GM23338 (cell line): ENCODE measurements at regions not wholly inside any gene's neighbourhood (a gene's known extent, or its start where the extent isn't known, plus 50 kb on each side); places are given as distances from the start of the nearest gene placed in this dataset.

Experiments
- ATAC-seq: fragments of 200-7000 bp; cut with Tn5 transposase; 3 replicates; pipeline ENCODE4 v1.9.1; 2020
- DNase-seq: peaks from one replicate; pipeline ENCODE4 v3.0.0-alpha.2; 2015; ENCODE audit warnings: low spot score
- H2AFZ ChIP-seq: fragments of 200-600 bp; sonication (generic); 2 replicates; pipeline ENCODE4 v1.8.0; 2016; ENCODE audit warnings: antibody characterized with exemption, mild to moderate bottlenecking, moderate library complexity
- H3F3A ChIP-seq: fragments of 200-600 bp; sonication (generic); replicated peaks from 2 replicates; pipeline ENCODE4 v1.8.0; 2017; ENCODE audit warnings: antibody characterized with exemption, mixed run types, low read depth
- H3K27ac ChIP-seq: fragments of 200-600 bp; sonication (generic); 2 replicates; pipeline ENCODE4 v1.6.1; 2016; ENCODE audit warnings: low read depth
- H3K27me3 ChIP-seq: fragments of 200-600 bp; sonication (generic); 2 replicates; pipeline ENCODE4 v1.8.0; 2016; ENCODE audit warnings: mild to moderate bottlenecking, mixed run types, moderate library complexity; ENCODE audit not compliant: insufficient read depth
- H3K36me3 ChIP-seq: fragments of 200-600 bp; sonication (generic); 2 replicates; pipeline ENCODE4 v1.8.0; 2016; ENCODE audit warnings: mild to moderate bottlenecking; ENCODE audit not compliant: insufficient read depth
- H3K4me1 ChIP-seq: fragments of 200-600 bp; sonication (generic); 2 replicates; pipeline ENCODE4 v1.8.0; 2016; ENCODE audit warnings: mild to moderate bottlenecking, moderate library complexity; ENCODE audit not compliant: insufficient read depth
- H3K4me2 ChIP-seq: fragments of 200-600 bp; sonication (generic); 2 replicates; pipeline ENCODE4 v1.7.1; 2017; ENCODE audit warnings: mixed run types
- H3K4me3 ChIP-seq: fragments of 200-600 bp; sonication (generic); 2 replicates; pipeline ENCODE4 v1.6.1; 2016; ENCODE audit warnings: mixed run types
- H3K79me2 ChIP-seq: fragments of 200-600 bp; sonication (generic); replicated peaks from 2 replicates; pipeline ENCODE4 v1.8.0; 2017; ENCODE audit warnings: mild to moderate bottlenecking; ENCODE audit not compliant: insufficient read depth
- H3K9me2 ChIP-seq: fragments of 200-600 bp; sonication (generic); 2 replicates; pipeline ENCODE4 v1.8.0; 2017; ENCODE audit not compliant: insufficient read depth
- H4K20me1 ChIP-seq: fragments of 200-600 bp; sonication (generic); replicated peaks from 2 replicates; pipeline ENCODE4 v1.8.0; 2017; ENCODE audit warnings: mild to moderate bottlenecking; ENCODE audit not compliant: insufficient read depth
- H3K27ac Mint-ChIP-seq: 2 replicates; pipeline ENCODE4 v1.8.0; 2020; ENCODE audit warnings: inconsistent platforms, mild to moderate bottlenecking, moderate library complexity, mixed read lengths
- H3K27me3 Mint-ChIP-seq: 3 replicates; pipeline ENCODE4 v1.8.0; 2022; ENCODE audit warnings: low read depth, mild to moderate bottlenecking, moderate library complexity, mixed read lengths, inconsistent platforms; ENCODE audit not compliant: insufficient read depth, poor library complexity
- H3K36me3 Mint-ChIP-seq: 3 replicates; pipeline ENCODE4 v1.8.0; 2021; ENCODE audit warnings: low read depth, mild to moderate bottlenecking, inconsistent platforms, moderate library complexity, mixed read lengths
- H3K4me1 Mint-ChIP-seq: 3 replicates; pipeline ENCODE4 v1.8.0; 2020; ENCODE audit warnings: mild to moderate bottlenecking, inconsistent platforms, mixed read lengths
- H3K4me3 Mint-ChIP-seq: 3 replicates; pipeline ENCODE4 v1.8.0; 2021; ENCODE audit warnings: moderate library complexity, mild to moderate bottlenecking, inconsistent platforms, mixed read lengths
- H3K9me3 Mint-ChIP-seq: 3 replicates; pipeline ENCODE4 v1.8.0; 2020; ENCODE audit warnings: moderate library complexity, mild to moderate bottlenecking, inconsistent platforms, mixed read lengths
- CREB1 ChIP-seq: fragments of 250-450 bp; sonication (Bioruptor Pico); IDR thresholded peaks from 2 replicates; pipeline ENCODE4 v1.5.0; 2020; ENCODE audit warnings: low read depth, mild to moderate bottlenecking, moderate library complexity
- EZH2 ChIP-seq: fragments of 200-600 bp; sonication (generic); IDR thresholded peaks from one replicate; pipeline ENCODE4 v1.8.0; 2017; ENCODE audit warnings: antibody characterized with exemption, mild to moderate bottlenecking, low read depth; ENCODE audit not compliant: unreplicated experiment
- EZH2phosphoT487 ChIP-seq: fragments of 200-600 bp; sonication (generic); IDR thresholded peaks from one replicate; pipeline ENCODE4 v1.8.1; 2018; ENCODE audit warnings: antibody characterized with exemption; ENCODE audit not compliant: unreplicated experiment
- JUNB ChIP-seq: IDR thresholded peaks from one replicate; pipeline ENCODE4 v1.6.1; 2016; ENCODE audit warnings: antibody characterized with exemption; ENCODE audit not compliant: unreplicated experiment
- NANOG ChIP-seq: IDR thresholded peaks from 2 replicates; pipeline ENCODE4 v1.6.1; 2016; ENCODE audit warnings: antibody characterized with exemption, borderline replicate concordance
- POLR2AphosphoS5 ChIP-seq: IDR thresholded peaks from 2 replicates; pipeline ENCODE4 v1.6.1; 2016; ENCODE audit warnings: antibody characterized with exemption, low read depth
- ZNF114 ChIP-seq: fragments of 250-450 bp; sonication (Bioruptor Pico); IDR thresholded peaks from 2 replicates; pipeline ENCODE4 v1.5.0; 2020; ENCODE audit warnings: mild to moderate bottlenecking, moderate library complexity
- ZNF331 ChIP-seq: fragments of 250-450 bp; sonication (Bioruptor Pico); IDR thresholded peaks from 2 replicates; pipeline ENCODE4 v1.5.0; 2020; ENCODE audit warnings: low read depth, mild to moderate bottlenecking, moderate library complexity
- TF ChIP-seq, protein P1 (sequence below), 2 experiments: fragments of 200-600 bp in 1 of 2; sonication (generic) in 1 of 2; conservative IDR thresholded peaks; 2 replicates each; pipeline versions ENCODE4 v1.5.1 to v1.6.1; 2016 to 2017; ENCODE audit warnings: antibody characterized with exemption in 2 of 2, low read depth in 2 of 2, mild to moderate bottlenecking in 2 of 2, moderate library complexity in 1 of 2

DNA sequence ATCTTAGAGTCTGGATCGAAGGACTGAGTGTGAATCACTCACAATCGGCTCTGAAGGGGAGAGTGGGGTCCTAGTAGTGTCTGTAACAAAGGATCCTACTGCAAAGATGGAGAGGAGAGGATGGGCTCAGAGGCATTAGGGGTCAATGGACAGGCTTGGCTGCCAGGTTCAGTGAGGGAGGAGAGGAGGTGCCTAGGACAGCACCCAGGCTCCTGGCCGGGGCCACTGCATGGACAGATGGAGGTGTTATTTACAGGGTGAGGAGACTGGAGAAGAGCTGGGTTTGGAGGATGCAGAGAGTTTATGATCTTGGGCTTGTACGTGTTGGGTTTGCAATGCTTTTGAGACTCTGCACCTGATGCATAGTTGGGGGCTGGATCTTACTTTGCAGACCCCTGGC is 658.9 kb downstream of the PTPRU start:
- Histone ChIP-seq H2AFZ (no peak overlapping the region), H3K9me2 (0 out of 2 replicates have a peak, but pooled peaks cover 3% of the 10 kb centered on the region), H3K79me2 (no peaks in the 10 kb centered on the region), H3K4me1 (peaks cover 2% of the 10 kb centered on the region; the same call in 1 of the 2 replicates), H3K27ac (no peak overlapping the region), H3K4me2 (no peak overlapping the region), H4K20me1 (no peaks in the 10 kb centered on the region), H3K27me3 (no peaks in the 10 kb centered on the region), H3K4me3 (no peak overlapping the region), H3K36me3 (no peaks in the 10 kb centered on the region), H3F3A (no peaks in the 10 kb centered on the region)
- Mint-ChIP-seq H3K36me3 (no peaks in the 10 kb centered on the region), H3K27me3 (peaks cover 17% of the 10 kb centered on the region), H3K9me3 (no peaks in the 10 kb centered on the region), H3K4me1 (peaks cover 17% of the 10 kb centered on the region), H3K27ac (0 out of 2 replicates have a peak overlapping the region, but pooled peaks have one; percentile 33), H3K4me3 (no peak overlapping the region)
- ATAC-seq (no peak), DNase-seq (no peak)
- TF ChIP-seq ZNF114 (CRISPR knock-in tag) (no peak), JUNB (no peak), POLR2AphosphoS5 (no peak), NANOG (no peak)
- TF ChIP-seq, protein P1, sequence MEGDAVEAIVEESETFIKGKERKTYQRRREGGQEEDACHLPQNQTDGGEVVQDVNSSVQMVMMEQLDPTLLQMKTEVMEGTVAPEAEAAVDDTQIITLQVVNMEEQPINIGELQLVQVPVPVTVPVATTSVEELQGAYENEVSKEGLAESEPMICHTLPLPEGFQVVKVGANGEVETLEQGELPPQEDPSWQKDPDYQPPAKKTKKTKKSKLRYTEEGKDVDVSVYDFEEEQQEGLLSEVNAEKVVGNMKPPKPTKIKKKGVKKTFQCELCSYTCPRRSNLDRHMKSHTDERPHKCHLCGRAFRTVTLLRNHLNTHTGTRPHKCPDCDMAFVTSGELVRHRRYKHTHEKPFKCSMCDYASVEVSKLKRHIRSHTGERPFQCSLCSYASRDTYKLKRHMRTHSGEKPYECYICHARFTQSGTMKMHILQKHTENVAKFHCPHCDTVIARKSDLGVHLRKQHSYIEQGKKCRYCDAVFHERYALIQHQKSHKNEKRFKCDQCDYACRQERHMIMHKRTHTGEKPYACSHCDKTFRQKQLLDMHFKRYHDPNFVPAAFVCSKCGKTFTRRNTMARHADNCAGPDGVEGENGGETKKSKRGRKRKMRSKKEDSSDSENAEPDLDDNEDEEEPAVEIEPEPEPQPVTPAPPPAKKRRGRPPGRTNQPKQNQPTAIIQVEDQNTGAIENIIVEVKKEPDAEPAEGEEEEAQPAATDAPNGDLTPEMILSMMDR (conservative IDR thresholded peaks at IDR 0.05; ENCODE audit: low read depth in 2 of 2): no peak

DNA sequence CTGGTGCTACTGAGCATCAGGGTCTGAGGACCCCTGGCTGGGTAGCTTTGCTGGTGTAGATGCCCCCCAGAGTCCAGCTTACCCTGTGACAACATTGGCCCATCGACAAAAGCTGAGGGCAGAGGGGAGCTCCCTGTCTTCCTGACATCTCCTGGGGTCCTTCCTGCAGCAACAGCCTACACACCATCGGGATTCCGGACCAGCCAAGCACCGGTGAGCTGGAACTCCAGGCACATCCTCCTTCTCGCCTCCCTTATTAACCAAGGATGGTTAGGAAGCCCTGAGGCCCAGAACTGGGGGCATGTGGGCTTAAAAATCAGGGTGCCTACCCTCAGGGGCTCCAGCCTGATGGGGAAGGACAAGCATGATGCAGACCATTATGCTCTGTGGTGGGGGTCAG is 658.0 kb downstream of the PTPRU start:
- no peaks in the 10 kb centered on the region for H3K27me3 ChIP-seq
- TF ChIP-seq, protein P1 (conservative IDR thresholded peaks at IDR 0.05; ENCODE audit: low read depth in 2 of 2): no peak
- TF ChIP-seq ZNF331 (CRISPR knock-in tag): no peak
- H3K9me2 ChIP-seq: 0 out of 2 replicates have a peak, but pooled peaks cover 3% of the 10 kb centered on the region
- H3K36me3 Mint-ChIP-seq: no peaks in the 10 kb centered on the region
- no peaks in the 10 kb centered on the region for H4K20me1 ChIP-seq
- ATAC-seq (no peak), DNase-seq (no peak)
- no peak overlapping the region for H3K4me3 Mint-ChIP-seq
- no peaks in the 10 kb centered on the region for H3K79me2 ChIP-seq
- H3K4me3 ChIP-seq: no peak overlapping the region
- H3K27ac Mint-ChIP-seq: no peak overlapping the region
- H3K36me3 ChIP-seq: no peaks in the 10 kb centered on the region
- no peak overlapping the region for H3K27ac ChIP-seq
- no peak overlapping the region for H3K4me2 ChIP-seq
- H3K4me1 Mint-ChIP-seq: peaks cover 17% of the 10 kb centered on the region
- H3K9me3 Mint-ChIP-seq: no peaks in the 10 kb centered on the region
- peaks cover 17% of the 10 kb centered on the region for H3K27me3 Mint-ChIP-seq
- no peak overlapping the region for H2AFZ ChIP-seq
- no peaks in the 10 kb centered on the region for H3F3A ChIP-seq
- no peaks in the 10 kb centered on the region for H3K4me1 ChIP-seq

- 0 out of 2 replicates have a peak, but pooled peaks cover 3% of the 10 kb centered on the region for H3K9me2 ChIP-seq
- no peak overlapping the region for H3K4me3 ChIP-seq
- H3K79me2 ChIP-seq: no peaks in the 10 kb centered on the region
- no peaks in the 10 kb centered on the region for H4K20me1 ChIP-seq
- no peak for DNase-seq
- no peak overlapping the region for H3K4me3 Mint-ChIP-seq
- H3K36me3 Mint-ChIP-seq: no peaks in the 10 kb centered on the region
- no peaks in the 10 kb centered on the region for H3K9me3 Mint-ChIP-seq
- no peaks in the 10 kb centered on the region for H3F3A ChIP-seq
- H3K27me3 Mint-ChIP-seq: peaks cover 15% of the 10 kb centered on the region
- ATAC-seq: no peak
- no peak overlapping the region for H3K27ac Mint-ChIP-seq
- H3K4me2 ChIP-seq: no peak overlapping the region
- H2AFZ ChIP-seq: no peak overlapping the region
- peaks cover 17% of the 10 kb centered on the region for H3K4me1 Mint-ChIP-seq
- H3K4me1 ChIP-seq: no peaks in the 10 kb centered on the region
- H3K36me3 ChIP-seq: no peaks in the 10 kb centered on the region
- no peak overlapping the region for H3K27ac ChIP-seq
- no peaks in the 10 kb centered on the region for H3K27me3 ChIP-seq
- TF ChIP-seq ZNF331 (CRISPR knock-in tag) (no peak), EZH2phosphoT487 (no peak), ZNF114 (CRISPR knock-in tag) (no peak), JUNB (no peak), CREB1 (CRISPR knock-in tag) (no peak), NANOG (no peak), POLR2AphosphoS5 (no peak), EZH2 (no peak)
- TF ChIP-seq, protein P1 (conservative IDR thresholded peaks at IDR 0.05; ENCODE audit: low read depth in 2 of 2): no peak
These were observed 657.5 kb downstream of the PTPRU start for GRCh38 chr1:29893806-29894205.
